WTC11 (cell line): ENCODE measurements at regions not wholly inside any gene's neighbourhood (a gene's known extent, or its start where the extent isn't known, plus 50 kb on each side); places are given as distances from the start of the nearest gene placed in this dataset.

Experiments
- ATAC-seq: fragments of 200-7000 bp; cut with Tn5 transposase; 2 replicates; pipeline ENCODE4 v1.10.0; 2021; ENCODE audit warnings: mild to moderate bottlenecking, moderate library complexity
- CTCF ChIA-PET: fragments of 300-600 bp; sonication (Branson Sonifier 250); formaldehyde crosslinking; loops from one replicate; lab custom pipeline; 2021; ENCODE audit warnings: antibody characterized with exemption; lab: Charles Lee
- POLR2A ChIA-PET: fragments of 350-600 bp; sonication (Branson Sonifier 250); formaldehyde crosslinking; loops from one replicate; lab custom pipeline; 2021; ENCODE audit warnings: antibody characterized with exemption; lab: Charles Lee
- DNase-seq: peaks from one replicate; pipeline ENCODE4 v3.0.0; 2021; ENCODE audit warnings: low spot score
- H3K27ac Mint-ChIP-seq: 2 replicates; pipeline ENCODE4 v1.8.0; 2021; ENCODE audit warnings: mixed read lengths
- H3K27me3 Mint-ChIP-seq: 2 replicates; pipeline ENCODE4 v1.8.0; 2021; ENCODE audit warnings: low read depth, mild to moderate bottlenecking, moderate library complexity, mixed read lengths
- H3K36me3 Mint-ChIP-seq: 2 replicates; pipeline ENCODE4 v1.8.0; 2021; ENCODE audit warnings: mixed read lengths
- H3K4me1 Mint-ChIP-seq: 2 replicates; pipeline ENCODE4 v1.8.0; 2022; ENCODE audit warnings: mixed read lengths
- H3K4me3 Mint-ChIP-seq: 2 replicates; pipeline ENCODE4 v1.8.0; 2021; ENCODE audit warnings: mild to moderate bottlenecking, moderate library complexity, mixed read lengths
- H3K9me3 Mint-ChIP-seq: 2 replicates; pipeline ENCODE4 v1.8.0; 2021; ENCODE audit warnings: mixed read lengths
- ATF6 ChIP-seq: sonication (generic); formaldehyde crosslinking; IDR thresholded peaks from 2 replicates; pipeline ENCODE4 v1.8.1; 2023; ENCODE audit warnings: mild to moderate bottlenecking, missing genetic modification reagents
- E2F4 ChIP-seq: sonication (generic); formaldehyde crosslinking; IDR thresholded peaks from 2 replicates; pipeline ENCODE4 v1.8.1; 2022; ENCODE audit warnings: low read depth, mild to moderate bottlenecking, moderate library complexity, missing genetic modification reagents, borderline replicate concordance
- E2F5 ChIP-seq: sonication (generic); formaldehyde crosslinking; IDR thresholded peaks from 2 replicates; pipeline ENCODE4 v1.8.1; 2022; ENCODE audit warnings: mild to moderate bottlenecking, moderate library complexity, missing genetic modification reagents
- ERG ChIP-seq: fragments of 250-450 bp; sonication (Bioruptor Pico); IDR thresholded peaks from 2 replicates; pipeline ENCODE4 v1.8.0; 2021; ENCODE audit warnings: mild to moderate bottlenecking
- GABPB1 ChIP-seq: sonication (generic); formaldehyde crosslinking; IDR thresholded peaks from 2 replicates; pipeline ENCODE4 v1.8.1; 2023; ENCODE audit warnings: mild to moderate bottlenecking, missing genetic modification reagents
- NFE2L1 ChIP-seq: sonication (generic); formaldehyde crosslinking; IDR thresholded peaks from 2 replicates; pipeline ENCODE4 v1.8.1; 2023; ENCODE audit warnings: missing genetic modification reagents
- NR1H2 ChIP-seq: sonication (generic); formaldehyde crosslinking; IDR thresholded peaks from 2 replicates; pipeline ENCODE4 v1.9.0; 2021; ENCODE audit warnings: mild to moderate bottlenecking, moderate library complexity, missing genetic modification reagents
- OVOL2 ChIP-seq: fragments of 250-450 bp; sonication (Bioruptor Pico); IDR thresholded peaks from 2 replicates; pipeline ENCODE4 v1.9.0; 2021; ENCODE audit warnings: mild to moderate bottlenecking, borderline replicate concordance
- PRDM15 ChIP-seq: sonication (generic); formaldehyde crosslinking; IDR thresholded peaks from 2 replicates; pipeline ENCODE4 v1.8.0; 2022; ENCODE audit warnings: missing genetic modification reagents
- PREB ChIP-seq: sonication (generic); formaldehyde crosslinking; IDR thresholded peaks from 2 replicates; pipeline ENCODE4 v1.8.1; 2022; ENCODE audit warnings: mild to moderate bottlenecking, missing genetic modification reagents, moderate library complexity, borderline replicate concordance
- PRRX2 ChIP-seq: fragments of 250-450 bp; sonication (Bioruptor Pico); IDR thresholded peaks from 2 replicates; pipeline ENCODE4 v1.8.0; 2021; ENCODE audit warnings: mild to moderate bottlenecking
- SP1 ChIP-seq: sonication (generic); formaldehyde crosslinking; conservative IDR thresholded peaks from 2 replicates; pipeline ENCODE4 v1.8.1; 2022; ENCODE audit warnings: missing genetic modification reagents
- STAT6 ChIP-seq: sonication (generic); formaldehyde crosslinking; conservative IDR thresholded peaks from 2 replicates; pipeline ENCODE4 v1.8.1; 2023; ENCODE audit warnings: mild to moderate bottlenecking, low read depth, missing genetic modification reagents, moderate library complexity
- ZMAT4 ChIP-seq: fragments of 250-450 bp; sonication (Bioruptor Pico); IDR thresholded peaks from 2 replicates; pipeline ENCODE4 v1.9.0; 2021; ENCODE audit warnings: mild to moderate bottlenecking
- ZNF232 ChIP-seq: sonication (generic); formaldehyde crosslinking; IDR thresholded peaks from 2 replicates; pipeline ENCODE4 v1.8.0; 2022; ENCODE audit warnings: mild to moderate bottlenecking, missing genetic modification reagents
- ZNF512 ChIP-seq: sonication (generic); formaldehyde crosslinking; IDR thresholded peaks from 2 replicates; pipeline ENCODE4 v1.8.1; 2022; ENCODE audit warnings: missing genetic modification reagents, borderline replicate concordance
- ZSCAN18 ChIP-seq: fragments of 250-450 bp; sonication (Bioruptor Pico); IDR thresholded peaks from 2 replicates; pipeline ENCODE4 v2.1.2; 2022; ENCODE audit warnings: mild to moderate bottlenecking, moderate library complexity

GRCh38 chr6:6780231-6780630 is 191.7 kb downstream of the LY86 start:
- CTCF ChIA-PET = interaction anchor here (1.7 kb wide), 1 partner anchor 8 kb away, joined by 5 read pairs; no protein-coding TSS in a partner anchor
- DNase-seq = no peak
- Mint-ChIP-seq H3K27ac (no peak overlapping the region), H3K36me3 (peaks cover 4% of the 10 kb centered on the region; the same call in 1 of the 2 replicates), H3K4me1 (peaks cover 6% of the 10 kb centered on the region), H3K4me3 (no peak overlapping the region), H3K27me3 (no peaks in the 10 kb centered on the region), H3K9me3 (peaks cover 7% of the 10 kb centered on the region)
- TF ChIP-seq E2F5 (CRISPR knock-in tag) = no peak
- TF ChIP-seq PREB (CRISPR knock-in tag) = no peak
- TF ChIP-seq ZMAT4 (CRISPR knock-in tag) = no peak
- TF ChIP-seq GABPB1 (CRISPR knock-in tag) = no peak
- no peak for TF ChIP-seq ZNF512
- no peak for TF ChIP-seq SP1 (CRISPR knock-in tag)
- TF ChIP-seq STAT6 = no peak
- TF ChIP-seq ZSCAN18 (CRISPR knock-in tag) = no peak
- no peak for TF ChIP-seq ZNF232 (CRISPR knock-in tag)
- TF ChIP-seq OVOL2 (CRISPR knock-in tag) = no peak
- TF ChIP-seq PRDM15 (CRISPR knock-in tag) = no peak
- TF ChIP-seq ATF6 = no peak
- TF ChIP-seq PRRX2 (CRISPR knock-in tag) = no peak
- no peak for TF ChIP-seq ERG (CRISPR knock-in tag)
- TF ChIP-seq NR1H2 (CRISPR knock-in tag) = no peak
- TF ChIP-seq E2F4 (CRISPR knock-in tag) = no peak
- TF ChIP-seq NFE2L1 (CRISPR knock-in tag) = no peak
- POLR2A ChIA-PET = no interaction called here
- ATAC-seq = no peak
